Type B pancreatic cell (in vitro differentiated cells): ENCODE measurements at regions not wholly inside any gene's neighbourhood (a gene's known extent, or its start where the extent isn't known, plus 50 kb on each side); places are given as distances from the start of the nearest gene placed in this dataset.

Experiments
- DNase-seq: peaks from one replicate; pipeline ENCODE4 v3.0.0; 2021; ENCODE audit warnings: mixed read lengths; ENCODE audit not compliant: unreplicated experiment; ENCODE audit errors: extremely low spot score
- H3K27ac Mint-ChIP-seq: 2 replicates; pipeline ENCODE4 v1.8.0; 2021; ENCODE audit warnings: mild to moderate bottlenecking, mixed read lengths
- H3K27me3 Mint-ChIP-seq: 2 replicates; pipeline ENCODE4 v1.8.0; 2021; ENCODE audit warnings: mixed read lengths
- H3K36me3 Mint-ChIP-seq: 2 replicates; pipeline ENCODE4 v1.8.0; 2021; ENCODE audit warnings: mixed read lengths
- H3K4me1 Mint-ChIP-seq: one replicate; pipeline ENCODE4 v1.8.0; 2021; ENCODE audit warnings: mixed read lengths; ENCODE audit not compliant: unreplicated experiment
- H3K4me3 Mint-ChIP-seq: 2 replicates; pipeline ENCODE4 v1.8.0; 2021; ENCODE audit warnings: mild to moderate bottlenecking, mixed read lengths
- H3K9me3 Mint-ChIP-seq: 2 replicates; pipeline ENCODE4 v1.8.0; 2021; ENCODE audit warnings: mixed read lengths
- CTCF ChIP-seq: fragments of 200-600 bp; sonication (generic); conservative IDR thresholded peaks from 2 replicates; pipeline ENCODE4 v1.5.0; 2021; ENCODE audit warnings: antibody characterized with exemption, mild to moderate bottlenecking

- H3K4me3 Mint-ChIP-seq = no peak overlapping the region
- no peak for TF ChIP-seq CTCF
- no peak overlapping the region for H3K27ac Mint-ChIP-seq
- no peaks in the 10 kb centered on the region for H3K9me3 Mint-ChIP-seq
- H3K36me3 Mint-ChIP-seq = no peaks in the 10 kb centered on the region
- no peak for DNase-seq
- H3K4me1 Mint-ChIP-seq = no peaks in the 10 kb centered on the region
- H3K27me3 Mint-ChIP-seq = no peaks in the 10 kb centered on the region
These were observed 1764.0 kb downstream of the C4orf33 start for GRCh38 chr4:130859991-130860390.

- H3K4me1 Mint-ChIP-seq = no peaks in the 10 kb centered on the region
- TF ChIP-seq CTCF = no peak
- no peaks in the 10 kb centered on the region for H3K27me3 Mint-ChIP-seq
- H3K9me3 Mint-ChIP-seq = no peaks in the 10 kb centered on the region
- H3K27ac Mint-ChIP-seq = no peak overlapping the region
- no peak overlapping the region for H3K4me3 Mint-ChIP-seq
- DNase-seq = no peak
- no peaks in the 10 kb centered on the region for H3K36me3 Mint-ChIP-seq
These were observed 1801.0 kb downstream of the C4orf33 start for GRCh38 chr4:130896920-130897319.

GRCh38 chr4:130901321-130901720 lies 1805.4 kb downstream of the C4orf33 start:
- H3K9me3 Mint-ChIP-seq = no peaks in the 10 kb centered on the region
- DNase-seq = no peak
- H3K27me3 Mint-ChIP-seq = no peaks in the 10 kb centered on the region
- no peaks in the 10 kb centered on the region for H3K4me1 Mint-ChIP-seq
- H3K27ac Mint-ChIP-seq = no peak overlapping the region
- H3K36me3 Mint-ChIP-seq = no peaks in the 10 kb centered on the region
- no peak for TF ChIP-seq CTCF
- no peak overlapping the region for H3K4me3 Mint-ChIP-seq

- H3K36me3 Mint-ChIP-seq = no peaks in the 10 kb centered on the region
- H3K9me3 Mint-ChIP-seq = peaks cover 13% of the 10 kb centered on the region
- no peak for DNase-seq
- no peak overlapping the region for H3K27ac Mint-ChIP-seq
- H3K27me3 Mint-ChIP-seq = no peaks in the 10 kb centered on the region
- no peak overlapping the region for H3K4me3 Mint-ChIP-seq
- no peaks in the 10 kb centered on the region for H3K4me1 Mint-ChIP-seq
- TF ChIP-seq CTCF = no peak
These were observed 1827.0 kb downstream of the C4orf33 start for GRCh38 chr4:130922955-130923354.

- Mint-ChIP-seq H3K9me3 (peaks cover 4% of the 10 kb centered on the region), H3K27me3 (no peaks in the 10 kb centered on the region), H3K4me1 (no peaks in the 10 kb centered on the region), H3K27ac (no peak overlapping the region), H3K4me3 (no peak overlapping the region), H3K36me3 (peaks cover 3% of the 10 kb centered on the region)
- TF ChIP-seq CTCF = no peak
- DNase-seq = no peak
These were observed 1859.6 kb downstream of the C4orf33 start for GRCh38 chr4:130955520-130955919.

- Mint-ChIP-seq H3K4me1 (no peaks in the 10 kb centered on the region), H3K27ac (no peak overlapping the region), H3K36me3 (no peaks in the 10 kb centered on the region), H3K27me3 (no peaks in the 10 kb centered on the region), H3K9me3 (no peaks in the 10 kb centered on the region), H3K4me3 (no peak overlapping the region)
- DNase-seq = no peak
- TF ChIP-seq CTCF = no peak
These were observed 1889.4 kb downstream of the C4orf33 start for GRCh38 chr4:130985371-130985770.
